ENCODE measurements at regions not wholly inside any gene's neighbourhood (a gene's known extent, or its start where the extent isn't known, plus 50 kb on each side); places are given as distances from the start of the nearest gene placed in this dataset.

GRCh38 chr4:72924814-72925213 is 144.7 kb downstream of the COX18 start:
- Mint-ChIP-seq H3K4me1 (no peaks in the 10 kb centered on the region), H3K4me3 (no peak overlapping the region), H3K27ac (no peak overlapping the region), H3K9me3 (peaks cover 4% of the 10 kb centered on the region), H3K36me3 (ENCODE audit: low read depth) (no peaks in the 10 kb centered on the region), H3K27me3 (ENCODE audit: low read depth, poor library complexity) (no peaks in the 10 kb centered on the region)
- no peak for DNase-seq
- TF ChIP-seq, protein P1, sequence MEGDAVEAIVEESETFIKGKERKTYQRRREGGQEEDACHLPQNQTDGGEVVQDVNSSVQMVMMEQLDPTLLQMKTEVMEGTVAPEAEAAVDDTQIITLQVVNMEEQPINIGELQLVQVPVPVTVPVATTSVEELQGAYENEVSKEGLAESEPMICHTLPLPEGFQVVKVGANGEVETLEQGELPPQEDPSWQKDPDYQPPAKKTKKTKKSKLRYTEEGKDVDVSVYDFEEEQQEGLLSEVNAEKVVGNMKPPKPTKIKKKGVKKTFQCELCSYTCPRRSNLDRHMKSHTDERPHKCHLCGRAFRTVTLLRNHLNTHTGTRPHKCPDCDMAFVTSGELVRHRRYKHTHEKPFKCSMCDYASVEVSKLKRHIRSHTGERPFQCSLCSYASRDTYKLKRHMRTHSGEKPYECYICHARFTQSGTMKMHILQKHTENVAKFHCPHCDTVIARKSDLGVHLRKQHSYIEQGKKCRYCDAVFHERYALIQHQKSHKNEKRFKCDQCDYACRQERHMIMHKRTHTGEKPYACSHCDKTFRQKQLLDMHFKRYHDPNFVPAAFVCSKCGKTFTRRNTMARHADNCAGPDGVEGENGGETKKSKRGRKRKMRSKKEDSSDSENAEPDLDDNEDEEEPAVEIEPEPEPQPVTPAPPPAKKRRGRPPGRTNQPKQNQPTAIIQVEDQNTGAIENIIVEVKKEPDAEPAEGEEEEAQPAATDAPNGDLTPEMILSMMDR (IDR thresholded peaks at IDR 0.05): no peak

DNA sequence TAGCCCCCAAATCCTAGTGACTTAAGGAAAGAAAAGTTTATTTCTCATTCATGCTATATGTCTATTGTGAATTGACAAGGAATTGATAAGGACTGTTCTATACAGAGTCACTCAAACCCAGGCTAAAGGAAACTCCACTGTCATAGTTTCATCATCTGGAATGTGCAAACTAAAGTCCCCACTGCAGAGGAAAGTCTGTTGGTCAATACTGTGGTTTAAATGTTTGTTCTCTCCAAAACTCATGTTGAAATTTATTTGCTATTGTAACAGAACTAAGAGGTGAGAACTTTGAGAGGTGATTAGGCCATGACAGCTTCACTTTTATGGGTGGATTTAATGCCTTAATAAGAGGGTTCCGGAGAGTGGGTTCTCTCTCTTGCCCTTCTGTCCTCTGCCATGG is 149.6 kb downstream of the COX18 start:
- Mint-ChIP-seq H3K36me3 (ENCODE audit: low read depth) (no peaks in the 10 kb centered on the region), H3K4me3 (no peak overlapping the region), H3K27me3 (ENCODE audit: low read depth, poor library complexity) (no peaks in the 10 kb centered on the region), H3K9me3 (no peaks in the 10 kb centered on the region), H3K4me1 (no peaks in the 10 kb centered on the region), H3K27ac (no peak overlapping the region)
- no peak for DNase-seq
- TF ChIP-seq, protein P1 (IDR thresholded peaks at IDR 0.05): no peak

DNA sequence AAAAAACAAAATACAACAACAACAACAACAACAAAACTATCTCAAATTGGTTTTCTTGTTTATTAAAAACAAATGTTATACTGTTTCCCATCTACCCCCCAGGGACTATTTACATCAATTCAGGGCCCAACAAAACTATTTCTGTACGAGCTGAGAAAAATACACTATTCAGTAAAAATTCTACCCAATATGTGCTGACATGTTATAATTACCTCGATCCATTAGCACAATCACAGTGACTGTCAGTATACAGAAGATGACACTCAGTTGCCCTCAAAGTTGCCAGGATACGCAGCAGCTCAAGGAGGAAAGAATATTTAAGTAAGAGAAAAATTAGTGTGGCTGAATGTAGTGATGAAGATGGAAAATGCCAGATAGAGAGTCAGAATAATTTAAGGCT is 150.1 kb downstream of the COX18 start:
- Mint-ChIP-seq H3K4me1 (no peaks in the 10 kb centered on the region), H3K9me3 (no peaks in the 10 kb centered on the region), H3K27me3 (ENCODE audit: low read depth, poor library complexity) (no peaks in the 10 kb centered on the region), H3K36me3 (ENCODE audit: low read depth) (no peaks in the 10 kb centered on the region), H3K27ac (no peak overlapping the region), H3K4me3 (no peak overlapping the region)
- no peak for DNase-seq
- TF ChIP-seq, protein P1 (IDR thresholded peaks at IDR 0.05): no peak

GRCh38 chr4:72918362-72918761 is 151.2 kb downstream of the COX18 start:
- Mint-ChIP-seq H3K4me1 (no peaks in the 10 kb centered on the region), H3K9me3 (no peaks in the 10 kb centered on the region), H3K36me3 (ENCODE audit: low read depth) (no peaks in the 10 kb centered on the region), H3K4me3 (no peak overlapping the region), H3K27me3 (ENCODE audit: low read depth, poor library complexity) (no peaks in the 10 kb centered on the region), H3K27ac (no peak overlapping the region)
- TF ChIP-seq, protein P1 (IDR thresholded peaks at IDR 0.05): no peak
- no peak for DNase-seq

GRCh38 chr4:72911316-72911715 is 158.2 kb downstream of the COX18 start:
- no peak overlapping the region for H3K4me3 Mint-ChIP-seq
- H3K36me3 Mint-ChIP-seq (ENCODE audit: low read depth): no peaks in the 10 kb centered on the region
- no peak for DNase-seq
- H3K4me1 Mint-ChIP-seq: no peaks in the 10 kb centered on the region
- TF ChIP-seq, protein P1 (IDR thresholded peaks at IDR 0.05): no peak
- no peak overlapping the region for H3K27ac Mint-ChIP-seq
- H3K27me3 Mint-ChIP-seq (ENCODE audit: low read depth, poor library complexity): no peaks in the 10 kb centered on the region
- no peaks in the 10 kb centered on the region for H3K9me3 Mint-ChIP-seq

DNA sequence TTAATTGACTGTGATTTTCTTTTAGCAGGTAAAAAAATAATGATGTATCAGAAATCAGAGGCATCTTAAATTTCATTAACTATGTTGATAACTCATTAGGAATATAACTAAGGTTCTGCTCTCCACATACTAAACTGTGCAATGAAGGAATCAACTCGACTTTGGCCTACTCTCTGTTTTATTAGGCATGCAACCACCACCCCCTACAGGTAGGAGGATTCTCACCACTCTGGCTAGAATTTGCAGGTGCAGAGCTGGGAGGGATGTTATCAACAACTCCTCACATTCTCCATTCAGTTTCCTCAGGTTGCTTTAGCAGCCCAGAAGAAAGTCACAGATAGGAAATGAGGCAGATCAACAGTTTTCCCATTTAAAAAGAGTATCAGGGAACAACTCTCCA is 160.1 kb downstream of the COX18 start:
- H3K9me3 Mint-ChIP-seq: peaks cover 4% of the 10 kb centered on the region
- H3K4me1 Mint-ChIP-seq: no peaks in the 10 kb centered on the region
- no peak overlapping the region for H3K4me3 Mint-ChIP-seq
- no peaks in the 10 kb centered on the region for H3K27me3 Mint-ChIP-seq (ENCODE audit: low read depth, poor library complexity)
- no peak overlapping the region for H3K27ac Mint-ChIP-seq
- TF ChIP-seq, protein P1 (IDR thresholded peaks at IDR 0.05): peak; percentile 17
- no peaks in the 10 kb centered on the region for H3K36me3 Mint-ChIP-seq (ENCODE audit: low read depth)
- DNase-seq: no peak
